NCI-H187 (cell line): ENCODE measurements at regions not wholly inside any gene's neighbourhood (a gene's known extent, or its start where the extent isn't known, plus 50 kb on each side); places are given as distances from the start of the nearest gene placed in this dataset.
"Not testable (repeated sequence)": the region's sequence is repeated elsewhere in the genome, so short reads cannot be mapped to it uniquely, and the experiment has no call there.

Source experiments
- DNase-seq, 2 experiments: peaks; one replicate each; lab custom pipeline; 2025; lab: John Stamatoyannopoulos, UW

- not testable (repeated sequence) for DNase-seq
Measured at GRCh38 chr6:78807655-78808355, 59.5 kb upstream of the IRAK1BP1 start.

- no peak for DNase-seq
Measured at GRCh38 chr6:78808356-78808891, 58.9 kb upstream of the IRAK1BP1 start.

GRCh38 chr6:78808933-78809332 lies 58.4 kb upstream of the IRAK1BP1 start:
- no peak for DNase-seq

GRCh38 chr6:78810146-78810545 lies 57.2 kb upstream of the IRAK1BP1 start:
- DNase-seq, result peak in 1 of 2 experiments; percentile 16

- no peak for DNase-seq
Measured at GRCh38 chr6:78810698-78811097, 56.7 kb upstream of the IRAK1BP1 start.
